Testis (tissue), 2 donors: ENCODE measurements at regions not wholly inside any gene's neighbourhood (a gene's known extent, or its start where the extent isn't known, plus 50 kb on each side); places are given as distances from the start of the nearest gene placed in this dataset.
"Not testable (repeated sequence)": the region's sequence is repeated elsewhere in the genome, so short reads cannot be mapped to it uniquely, and the experiment has no call there.

Experiments
- DNase-seq: peaks from one replicate; pipeline ENCODE4 v3.0.0-alpha.2; 2019
- H3K27ac ChIP-seq, 2 donors: fragments of 200-600 bp; sonication (generic); one replicate each; pipeline ENCODE4 v1.5.1; 2019
- H3K27me3 ChIP-seq: fragments of 200-600 bp; sonication (generic); one replicate; pipeline ENCODE4 v1.5.1; 2019
- H3K36me3 ChIP-seq: fragments of 200-600 bp; sonication (generic); one replicate; pipeline ENCODE4 v1.5.1; 2017; ENCODE audit warnings: low read depth; ENCODE audit errors: missing control alignments
- H3K4me1 ChIP-seq: fragments of 200-600 bp; sonication (generic); one replicate; pipeline ENCODE4 v1.5.1; 2019
- H3K4me3 ChIP-seq, 2 donors: fragments of 200-600 bp; sonication (generic); one replicate each; pipeline ENCODE4 v1.5.1; 2017 to 2019
- H3K9me3 ChIP-seq: fragments of 200-600 bp; sonication (generic); one replicate; pipeline ENCODE4 v1.5.1; 2017
- POLR2A ChIP-seq: fragments of 450-650 bp; IDR thresholded peaks from one replicate; pipeline ENCODE4 v1.6.1; 2017; ENCODE audit warnings: antibody characterized with exemption, mild to moderate bottlenecking, moderate library complexity
- WGBS, 2 donors: methylation state at CpG; one replicate each; pipeline ENCODE4 v1.1.5; 2018; 5-methylcytosine and 5-hydroxymethylcytosine counted together
- intact Hi-C: fragments of 100-400 bp; cut with DNase I; formaldehyde crosslinking; loops from one replicate; pipeline ENCODE4 v1.15.1; 2023; ENCODE audit warnings: low total_unique reads
- TF ChIP-seq, protein P1 (sequence below), 3 experiments: fragments of 450-650 bp in 2 of 3; fragments of 200-600 bp in 1 of 3; sonication (generic) in 1 of 3; IDR thresholded peaks; one replicate each; pipeline ENCODE4 v1.5.1; 2016 to 2019; ENCODE audit warnings: antibody characterized with exemption in 3 of 3, mild to moderate bottlenecking in 2 of 3, moderate library complexity in 1 of 3

DNA sequence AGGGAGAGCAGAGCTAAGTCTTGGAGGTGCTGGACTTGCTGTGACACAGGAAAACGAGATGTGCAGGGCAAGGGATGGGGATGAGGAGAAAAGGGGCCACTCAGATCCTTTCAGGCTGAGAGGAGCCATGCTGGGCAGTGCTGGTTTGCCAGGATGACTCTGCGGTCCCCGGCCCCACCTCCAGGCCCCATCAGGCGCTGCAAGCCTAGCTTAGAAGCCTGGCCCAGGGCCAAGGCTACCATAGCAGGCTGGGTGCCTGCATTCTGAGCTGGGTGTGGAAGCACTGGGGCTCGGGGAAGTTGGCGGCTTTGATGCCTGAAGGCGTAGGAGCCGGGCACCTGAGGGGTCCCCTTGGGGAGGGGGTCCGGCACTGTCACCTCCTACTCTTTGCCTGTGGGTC is 341.2 kb upstream of the USP9Y start:
- Histone ChIP-seq H3K9me3 (no peaks in the 10 kb centered on the region), H3K4me1 (no peaks in the 10 kb centered on the region), H3K36me3 (no peaks in the 10 kb centered on the region), H3K4me3 (no peak overlapping the region), H3K27ac (no peak overlapping the region), H3K27me3 (no peaks in the 10 kb centered on the region)
- no peak for DNase-seq
- TF ChIP-seq, protein P1, sequence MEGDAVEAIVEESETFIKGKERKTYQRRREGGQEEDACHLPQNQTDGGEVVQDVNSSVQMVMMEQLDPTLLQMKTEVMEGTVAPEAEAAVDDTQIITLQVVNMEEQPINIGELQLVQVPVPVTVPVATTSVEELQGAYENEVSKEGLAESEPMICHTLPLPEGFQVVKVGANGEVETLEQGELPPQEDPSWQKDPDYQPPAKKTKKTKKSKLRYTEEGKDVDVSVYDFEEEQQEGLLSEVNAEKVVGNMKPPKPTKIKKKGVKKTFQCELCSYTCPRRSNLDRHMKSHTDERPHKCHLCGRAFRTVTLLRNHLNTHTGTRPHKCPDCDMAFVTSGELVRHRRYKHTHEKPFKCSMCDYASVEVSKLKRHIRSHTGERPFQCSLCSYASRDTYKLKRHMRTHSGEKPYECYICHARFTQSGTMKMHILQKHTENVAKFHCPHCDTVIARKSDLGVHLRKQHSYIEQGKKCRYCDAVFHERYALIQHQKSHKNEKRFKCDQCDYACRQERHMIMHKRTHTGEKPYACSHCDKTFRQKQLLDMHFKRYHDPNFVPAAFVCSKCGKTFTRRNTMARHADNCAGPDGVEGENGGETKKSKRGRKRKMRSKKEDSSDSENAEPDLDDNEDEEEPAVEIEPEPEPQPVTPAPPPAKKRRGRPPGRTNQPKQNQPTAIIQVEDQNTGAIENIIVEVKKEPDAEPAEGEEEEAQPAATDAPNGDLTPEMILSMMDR (IDR thresholded peaks at IDR 0.05): no peak
- intact Hi-C loops: no loop called here
- 63 to 88% methylated on average over 2 to 7 of the region's 9 CpGs for WGBS, 2 donors

DNA sequence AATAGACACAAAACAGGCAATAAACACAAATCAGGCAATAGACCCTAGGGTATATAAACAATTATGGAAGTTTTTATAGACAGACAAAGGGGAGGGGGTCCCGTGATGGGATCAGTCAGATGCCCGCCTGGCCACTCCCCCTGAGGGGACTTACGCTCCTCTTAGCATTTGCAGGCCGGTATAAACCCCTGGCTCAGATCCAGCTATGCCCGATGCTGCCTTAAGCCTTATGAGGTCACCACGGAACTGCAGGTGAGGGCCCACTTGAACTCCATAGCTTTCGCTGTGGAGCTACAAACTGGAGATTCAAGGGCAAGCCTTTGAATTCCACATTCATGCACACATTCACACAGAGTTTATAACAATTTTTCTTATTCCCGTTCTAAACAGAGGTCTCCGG is 340.5 kb upstream of the USP9Y start:
- H3K27me3 ChIP-seq: no peaks in the 10 kb centered on the region
- H3K36me3 ChIP-seq: no peaks in the 10 kb centered on the region
- TF ChIP-seq POLR2A: no peak
- TF ChIP-seq, protein P1 (IDR thresholded peaks at IDR 0.05): no peak
- intact Hi-C loops: no loop called here
- WGBS, 2 donors: 77% methylated on average over 8 of the region's 9 CpGs; no CpG with 5 or more reads in 1 of the 2 donors
- no peaks in the 10 kb centered on the region for H3K4me1 ChIP-seq
- no peak for DNase-seq
- no peak overlapping the region for H3K4me3 ChIP-seq
- no peaks in the 10 kb centered on the region for H3K9me3 ChIP-seq
- no peak overlapping the region for H3K27ac ChIP-seq

DNA sequence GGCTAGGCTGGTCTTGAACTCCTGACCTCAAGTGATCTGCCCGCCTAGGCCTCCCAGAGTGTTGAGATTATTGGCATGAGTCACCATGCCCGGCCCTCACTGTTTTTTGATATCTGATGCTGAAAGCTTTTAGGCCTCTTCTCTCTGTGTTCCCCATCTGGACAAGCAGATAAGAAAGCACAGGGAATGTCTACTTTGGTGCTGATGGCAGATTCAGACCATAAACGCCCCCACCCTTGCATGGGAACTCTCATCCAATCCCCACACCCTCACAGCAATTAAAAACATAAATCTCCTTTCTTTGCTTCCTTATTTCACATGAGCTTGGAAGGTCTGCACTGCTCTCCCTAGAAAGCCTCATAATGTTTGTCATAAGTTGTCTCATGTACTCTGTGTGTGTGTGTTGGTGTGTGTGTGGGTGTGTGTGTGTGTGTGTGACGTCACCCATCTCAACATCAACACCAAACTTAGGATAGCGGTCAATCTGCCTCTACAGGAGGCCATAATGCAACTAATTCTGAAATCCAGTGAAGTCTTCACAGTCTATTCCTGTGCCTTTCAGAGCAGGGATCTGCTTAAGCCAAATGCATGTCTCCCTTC is 335.6 kb upstream of the USP9Y start:
- Histone ChIP-seq H3K4me1 (no peaks in the 10 kb centered on the region), H3K36me3 (no peaks in the 10 kb centered on the region), H3K27ac (no peak overlapping the region), H3K4me3 (no peak overlapping the region), H3K27me3 (no peaks in the 10 kb centered on the region), H3K9me3 (no peaks in the 10 kb centered on the region)
- 58 to 60% methylated on average over 5 of the region's 5 CpGs for WGBS, 2 donors
- TF ChIP-seq POLR2A: no peak
- intact Hi-C loops: no loop called here
- no peak for DNase-seq

DNA sequence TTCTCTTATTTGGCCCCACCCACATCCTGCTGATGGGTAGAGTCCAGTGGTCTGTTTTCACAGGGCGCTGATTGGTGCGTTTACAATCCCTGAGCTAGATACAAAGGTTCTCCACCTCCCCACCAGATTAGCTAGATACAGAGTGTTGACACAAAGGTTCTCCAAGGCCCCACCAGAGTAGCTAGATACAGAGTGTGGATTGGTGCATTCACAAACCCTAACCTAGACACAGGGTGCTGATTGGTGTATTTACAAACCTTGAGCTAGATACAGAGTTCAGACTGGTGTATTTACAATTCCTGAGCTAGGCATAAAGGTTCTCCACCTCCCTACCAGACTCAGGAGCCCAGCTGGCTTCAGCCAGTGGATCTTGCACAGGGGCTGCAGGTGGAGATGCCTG is 326.4 kb upstream of the USP9Y start:
- H3K9me3 ChIP-seq, H3K36me3 ChIP-seq, H3K4me1 ChIP-seq, H3K27me3 ChIP-seq, H3K4me3 ChIP-seq, intact Hi-C loops, DNase-seq, H3K27ac ChIP-seq: not testable (repeated sequence)
- WGBS, 2 donors: 50 to 72% methylated on average over 2 of the region's 2 CpGs

DNA sequence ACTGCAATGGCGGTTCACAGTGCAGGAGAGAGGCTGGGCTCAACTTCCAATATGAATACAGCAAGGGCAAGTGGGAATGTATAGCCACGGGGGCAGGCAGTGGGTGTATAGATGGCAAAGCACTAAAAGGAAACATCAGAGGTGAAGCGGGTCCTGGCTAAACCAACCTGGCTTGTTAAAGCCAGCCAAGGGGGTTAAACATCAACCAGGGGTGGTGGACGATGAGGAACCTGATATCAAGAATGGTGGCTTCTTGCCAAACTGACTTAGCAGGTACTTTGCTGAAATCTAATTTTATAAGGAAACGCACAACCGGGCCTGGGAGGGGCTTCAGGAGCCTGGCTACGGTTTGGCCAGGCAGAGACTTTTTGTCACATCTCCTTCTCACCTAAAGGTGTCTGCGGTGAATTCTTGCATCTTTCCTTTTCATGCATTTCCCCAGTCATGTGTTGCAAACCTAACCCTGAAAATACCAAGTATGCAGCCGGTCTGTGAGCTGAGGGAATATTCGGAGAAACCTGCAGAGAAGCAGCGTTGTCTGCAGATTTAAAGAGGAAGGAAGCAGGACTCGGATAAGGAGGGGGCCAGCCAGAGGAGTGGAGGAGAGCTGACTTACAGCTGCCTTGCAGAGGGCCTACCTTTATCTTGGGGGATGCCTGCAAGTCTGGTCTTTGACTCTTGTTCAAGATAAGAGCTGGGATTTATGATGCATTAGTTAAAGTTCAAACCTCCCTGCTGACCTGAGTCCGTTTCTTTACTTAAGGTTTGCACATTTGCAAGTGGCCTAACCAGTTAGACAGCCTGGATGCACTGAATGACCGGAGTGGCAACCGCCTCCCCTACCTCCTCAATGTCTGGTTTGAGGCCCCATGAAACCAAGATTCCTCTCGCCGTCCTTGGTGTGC is 309.1 kb upstream of the USP9Y start:
- H3K27me3 ChIP-seq, H3K27ac ChIP-seq, H3K36me3 ChIP-seq, H3K4me1 ChIP-seq, DNase-seq, H3K4me3 ChIP-seq, H3K9me3 ChIP-seq, intact Hi-C loops: not testable (repeated sequence)
- 52 to 61% methylated on average over 11 to 17 of the region's 17 CpGs for WGBS, 2 donors

DNA sequence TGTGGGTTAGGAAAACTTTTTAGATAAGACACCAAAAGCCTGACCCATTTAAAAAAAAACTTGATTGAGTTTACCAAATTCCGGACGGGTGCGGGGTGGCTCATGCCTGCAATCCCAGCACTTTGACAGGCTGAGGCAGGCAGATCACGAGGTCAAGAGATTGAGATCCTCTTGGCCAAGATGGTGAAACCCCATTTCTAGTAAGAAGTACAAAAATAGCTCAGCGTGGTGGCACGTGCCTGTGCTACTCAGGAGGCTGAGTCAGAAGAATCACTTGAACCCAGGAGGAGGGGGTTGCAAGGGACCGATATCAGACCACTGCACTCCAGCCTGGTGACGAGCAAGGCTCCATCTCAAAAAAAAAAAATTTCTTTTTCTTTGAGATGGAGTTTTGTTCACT is 307.8 kb upstream of the USP9Y start:
- Histone ChIP-seq H3K4me3 (no peak overlapping the region), H3K27me3 (no peaks in the 10 kb centered on the region), H3K9me3 (no peaks in the 10 kb centered on the region), H3K27ac (no peak overlapping the region), H3K4me1 (no peaks in the 10 kb centered on the region), H3K36me3 (no peaks in the 10 kb centered on the region)
- intact Hi-C loops: no loop called here
- DNase-seq: no peak
- WGBS, 2 donors: 80 to 87% methylated on average over 6 to 8 of the region's 8 CpGs
- TF ChIP-seq, protein P1 (IDR thresholded peaks at IDR 0.05): no peak
- TF ChIP-seq POLR2A: no peak

DNA sequence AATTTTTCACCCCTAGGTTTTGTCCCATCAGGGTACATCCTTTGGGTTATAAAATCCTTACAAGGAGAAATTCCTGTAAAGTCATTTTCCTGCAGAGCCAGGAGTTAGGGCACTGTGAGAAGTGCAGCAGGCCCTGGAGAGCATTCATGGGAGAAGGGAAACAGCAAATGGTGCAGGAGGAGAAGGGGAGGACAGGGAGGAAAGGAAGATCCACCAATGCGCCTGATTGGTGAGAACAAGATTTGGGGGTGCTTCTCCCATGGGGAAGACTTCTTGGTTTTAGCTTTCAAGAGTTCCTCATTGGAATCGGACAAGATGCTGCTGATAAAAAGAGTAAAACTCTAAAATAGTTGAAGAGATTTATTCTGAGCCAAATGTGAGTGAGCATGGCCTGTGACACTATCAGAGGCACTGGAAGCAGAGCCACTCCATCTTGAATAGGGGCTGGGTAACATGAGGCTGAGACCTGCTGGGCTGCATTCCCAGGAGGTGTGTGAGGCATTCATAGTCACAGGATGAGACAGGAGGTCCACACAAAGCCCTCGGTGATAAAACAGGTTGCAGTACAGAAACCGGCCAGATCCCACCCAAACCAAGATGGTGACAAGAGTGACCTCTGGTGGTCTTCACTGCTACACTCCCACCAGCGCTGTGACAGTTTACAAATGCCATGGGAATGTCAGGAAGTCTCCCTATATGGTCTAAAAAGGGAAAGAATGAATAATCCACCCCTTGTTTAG is 305.5 kb upstream of the USP9Y start:
- H3K4me1 ChIP-seq, H3K9me3 ChIP-seq, DNase-seq, H3K36me3 ChIP-seq, intact Hi-C loops, H3K27me3 ChIP-seq, H3K4me3 ChIP-seq, H3K27ac ChIP-seq: not testable (repeated sequence)
- 58 to 69% methylated on average over 5 of the region's 5 CpGs for WGBS, 2 donors
